ENCODE measurements at regions not wholly inside any gene's neighbourhood (a gene's known extent, or its start where the extent isn't known, plus 50 kb on each side); places are given as distances from the start of the nearest gene placed in this dataset.

GRCh38 chr14:28340816-28341215, 425.8 kb upstream of the FOXG1 start:
- Histone ChIP-seq H4K20me1 (ENCODE audit: insufficient read depth, low read length) (no peaks in the 10 kb centered on the region), H4K91ac (ENCODE audit: insufficient read depth, low read depth, low read length) (no peak overlapping the region), H3K14ac (replicated peaks; ENCODE audit: low read depth, low read length) (no peak overlapping the region), H3K9me3 (ENCODE audit: control insufficient read depth, insufficient read depth, low read length) (peaks cover 4% of the 10 kb centered on the region; the same call in 1 of the 2 replicates), H2BK120ac (ENCODE audit: low read depth, low read length) (no peak overlapping the region), H3K9ac (ENCODE audit: low read depth, low read length) (no peak overlapping the region), H2BK5ac (ENCODE audit: low read depth, low read length, poor library complexity, severe bottlenecking) (no peak overlapping the region), H3K4ac (ENCODE audit: low read depth, low read length) (no peak overlapping the region), H3K9me1 (ENCODE audit: insufficient read depth, low read length) (no peaks in the 10 kb centered on the region), H3K27ac (ENCODE audit: insufficient read depth, low read length) (no peak overlapping the region), H3K4me1 (ENCODE audit: control insufficient read depth, insufficient read depth, low read length) (no peaks in the 10 kb centered on the region), H3K4me3 (ENCODE audit: insufficient read depth, low read depth, low read length) (no peak overlapping the region), H3K4me2 (ENCODE audit: low read depth, low read length) (no peak overlapping the region), H3K36me3 (ENCODE audit: control insufficient read depth, insufficient read depth, low read length) (no peaks in the 10 kb centered on the region), H2BK20ac (ENCODE audit: low read depth, low read length) (no peak overlapping the region), H3K27me3 (ENCODE audit: control insufficient read depth, insufficient read depth, low read length) (no peaks in the 10 kb centered on the region), H3K56ac (ENCODE audit: extremely low read depth, insufficient read depth, low read length) (no peak overlapping the region), H4K5ac (ENCODE audit: low read depth, low read length) (no peak overlapping the region), H3K23ac (ENCODE audit: low read depth, low read length) (no peak overlapping the region), H3K79me1 (ENCODE audit: low read depth in 1 of 2, low read length in 2 of 2) (no peaks in the 10 kb centered on the region), H2BK15ac (ENCODE audit: low read depth, low read length) (no peak overlapping the region), H2AK9ac (replicated peaks; ENCODE audit: low read depth, low read length, poor library complexity) (no peak overlapping the region), H4K8ac (ENCODE audit: low read depth in 2 of 2, low read length in 2 of 2) (no peak overlapping the region), H2AFZ (replicated peaks; ENCODE audit: low read length, poor library complexity) (no peak overlapping the region), H2AK5ac (ENCODE audit: low read depth, low read length) (no peak overlapping the region), H3K18ac (ENCODE audit: low read depth, low read length) (no peak overlapping the region)
- no peak for ATAC-seq (ENCODE audit: low read depth)
- POLR2A ChIA-PET (ENCODE audit: unreplicated experiment) = no interaction called here
- TF ChIP-seq RCOR1 (IDR thresholded peaks at IDR 0.05; ENCODE audit: insufficient replicate concordance, low read length) (no peak), ELK1 (IDR thresholded peaks at IDR 0.05; ENCODE audit: borderline replicate concordance, low read depth, low read length) (no peak), FOS (IDR thresholded peaks at IDR 0.05; ENCODE audit: low read depth, low read length) (no peak), BHLHE40 (IDR thresholded peaks at IDR 0.05; ENCODE audit: low read depth, low read length) (no peak), RAD21 (IDR thresholded peaks at IDR 0.05; ENCODE audit: low read length) (no peak), POLR2A (IDR thresholded peaks at IDR 0.05; ENCODE audit: low read depth, low read length) (no peak), USF2 (IDR thresholded peaks at IDR 0.05; ENCODE audit: low read depth, low read length) (no peak), NFE2L2 (IDR thresholded peaks at IDR 0.05; ENCODE audit: low read depth, low read length) (no peak), RFX5 (IDR thresholded peaks at IDR 0.05; ENCODE audit: low read depth, low read length) (no peak), CHD1 (IDR thresholded peaks at IDR 0.05; ENCODE audit: low read depth, low read length) (no peak)
- no peak for DNase-seq
- intact Hi-C loops (cut with micrococcal nuclease) = no loop called here
- in situ Hi-C loops (cut with MboI; ENCODE audit: low sequenced_read_pairs) = no loop called here
- BruUV-seq (replicated peaks) = no TSS peak
- CTCF ChIA-PET = no interaction called here
- dilution Hi-C loops (cut with HindIII; ENCODE audit: low sequenced_read_pairs, unreplicated experiment) = no loop called here

Data from IMR-90 (cell line).